ENCODE measurements at regions not wholly inside any gene's neighbourhood (a gene's known extent, or its start where the extent isn't known, plus 50 kb on each side); places are given as distances from the start of the nearest gene placed in this dataset. TPM values are rescaled to one million over a fixed set of nuclear protein-coding genes. Genes with fewer than 3 reads are reported as not detected.
"Not testable (repeated sequence)": the region's sequence is repeated elsewhere in the genome, so short reads cannot be mapped to it uniquely, and the experiment has no call there.

DNA sequence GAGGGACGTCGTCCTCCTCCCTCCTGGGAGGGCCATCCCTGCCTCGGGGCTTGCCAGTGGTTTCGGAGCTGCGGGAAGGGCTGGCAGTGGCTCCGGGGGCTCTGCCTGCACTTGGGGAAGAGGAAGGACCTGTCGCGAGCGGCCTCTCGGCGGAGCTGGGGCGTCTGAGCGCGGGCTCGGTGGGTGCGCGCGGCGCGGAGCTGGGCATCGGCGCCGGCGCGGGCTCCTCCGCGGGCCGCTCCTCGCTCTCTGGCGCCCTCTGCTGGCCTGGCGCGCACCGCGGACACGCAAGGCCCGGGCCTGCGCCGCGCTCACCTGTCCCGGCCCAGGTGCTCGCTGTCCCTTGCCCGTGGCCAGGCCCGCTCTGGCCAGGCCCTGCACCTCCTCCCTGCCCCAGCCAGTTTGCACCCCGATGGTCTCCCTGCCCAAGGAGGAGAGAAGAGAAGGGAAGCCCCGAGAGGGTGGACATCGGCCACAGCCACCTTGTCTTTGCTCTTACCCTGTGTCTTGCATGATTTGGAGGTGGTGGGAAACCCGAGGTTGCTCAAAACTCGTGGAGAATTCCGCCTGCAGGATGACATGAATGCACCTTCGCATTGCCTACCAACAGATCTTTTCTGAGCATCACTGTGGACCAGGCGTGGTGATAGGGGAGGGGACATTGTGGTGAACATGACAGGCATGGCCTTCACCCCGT lies 119.2 kb downstream of the OTOP1 start:
- peak; percentile 52 for TF ChIP-seq CTCF (IDR thresholded peaks at IDR 0.05; ENCODE audit: insufficient read depth, low read depth, low read length)
- peak; percentile 23 for DNase-seq (ENCODE audit: low read depth)
- H3K4me3 ChIP-seq (ENCODE audit: low read depth, low read length), result peak overlapping the region; percentile 41

DNA sequence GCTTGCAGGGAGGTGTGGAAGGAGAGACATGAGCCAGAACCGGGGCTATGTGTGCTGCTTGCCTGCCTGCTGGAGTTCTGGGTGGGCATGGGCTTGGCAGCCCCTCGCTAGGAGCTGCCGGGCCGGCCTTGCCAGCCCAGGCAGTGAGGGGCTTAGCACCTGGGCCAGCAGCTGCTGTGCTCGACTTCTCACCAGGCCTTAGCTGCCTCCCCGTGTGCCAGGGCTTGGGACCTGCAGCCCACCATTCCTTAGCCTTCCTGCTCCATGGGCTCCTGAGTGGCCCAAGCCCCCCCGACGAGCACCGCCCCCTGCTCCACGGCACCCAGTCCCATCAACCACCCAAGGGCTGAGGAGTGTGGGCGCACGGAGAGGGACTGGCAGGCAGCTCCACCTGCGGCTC lies 111.3 kb downstream of the OTOP1 start:
- H3K4me3 ChIP-seq (ENCODE audit: low read depth, low read length); DNase-seq (ENCODE audit: low read depth): not testable (repeated sequence)

- peak; percentile 4 for DNase-seq (ENCODE audit: low read depth)
Observed at GRCh38 chr4:4116901-4117300, 109.8 kb downstream of the OTOP1 start.

GRCh38 chr4:4134368-4134767 lies 92.4 kb downstream of the OTOP1 start:
- DNase-seq (ENCODE audit: low read depth); H3K4me3 ChIP-seq (ENCODE audit: low read depth, low read length): not testable (repeated sequence)

More at GRCh38 chr4:4116901-4117300, 109.8 kb downstream of the OTOP1 start:
- not testable (repeated sequence) for H3K4me3 ChIP-seq (ENCODE audit: low read depth, low read length)

- H3K4me3 ChIP-seq (ENCODE audit: low read depth, low read length); DNase-seq (ENCODE audit: low read depth): not testable (repeated sequence)
Observed at GRCh38 chr4:4136621-4137020, 90.1 kb downstream of the OTOP1 start.

Small RNA genes lying in the stretch of these regions (small RNA-seq; reads per million reads assigned to genes)
- gene AC116562.3, result not detected

Data from fibroblast of villous mesenchyme (primary cell).